ENCODE measurements at regions not wholly inside any gene's neighbourhood (a gene's known extent, or its start where the extent isn't known, plus 50 kb on each side); places are given as distances from the start of the nearest gene placed in this dataset.

DNA sequence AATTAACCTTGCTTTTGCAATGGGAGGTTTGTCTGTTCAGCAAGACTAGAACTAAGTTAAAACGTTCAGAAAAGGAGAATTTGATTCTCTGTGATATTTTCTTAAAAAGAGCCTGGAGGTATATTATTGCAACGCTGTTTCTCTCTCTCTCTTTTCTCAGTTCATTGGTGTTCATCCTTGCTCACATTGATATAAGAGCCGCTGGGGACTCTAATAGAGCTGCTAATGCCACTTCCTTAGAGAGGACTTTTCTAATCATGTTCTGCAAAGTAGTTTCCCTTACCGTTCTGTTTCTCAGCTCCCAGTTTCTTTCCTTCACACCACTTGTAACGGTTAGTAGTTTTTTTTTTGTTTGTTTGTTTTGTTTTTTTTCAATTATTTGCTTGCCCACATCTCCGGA lies 203.8 kb downstream of the RWDD3 start:
- H3K4me3 ChIP-seq (ENCODE audit: low read depth, low read length): no peak overlapping the region
- TF ChIP-seq, protein P1, sequence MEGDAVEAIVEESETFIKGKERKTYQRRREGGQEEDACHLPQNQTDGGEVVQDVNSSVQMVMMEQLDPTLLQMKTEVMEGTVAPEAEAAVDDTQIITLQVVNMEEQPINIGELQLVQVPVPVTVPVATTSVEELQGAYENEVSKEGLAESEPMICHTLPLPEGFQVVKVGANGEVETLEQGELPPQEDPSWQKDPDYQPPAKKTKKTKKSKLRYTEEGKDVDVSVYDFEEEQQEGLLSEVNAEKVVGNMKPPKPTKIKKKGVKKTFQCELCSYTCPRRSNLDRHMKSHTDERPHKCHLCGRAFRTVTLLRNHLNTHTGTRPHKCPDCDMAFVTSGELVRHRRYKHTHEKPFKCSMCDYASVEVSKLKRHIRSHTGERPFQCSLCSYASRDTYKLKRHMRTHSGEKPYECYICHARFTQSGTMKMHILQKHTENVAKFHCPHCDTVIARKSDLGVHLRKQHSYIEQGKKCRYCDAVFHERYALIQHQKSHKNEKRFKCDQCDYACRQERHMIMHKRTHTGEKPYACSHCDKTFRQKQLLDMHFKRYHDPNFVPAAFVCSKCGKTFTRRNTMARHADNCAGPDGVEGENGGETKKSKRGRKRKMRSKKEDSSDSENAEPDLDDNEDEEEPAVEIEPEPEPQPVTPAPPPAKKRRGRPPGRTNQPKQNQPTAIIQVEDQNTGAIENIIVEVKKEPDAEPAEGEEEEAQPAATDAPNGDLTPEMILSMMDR (IDR thresholded peaks at IDR 0.05; ENCODE audit: borderline replicate concordance, insufficient read depth, low read depth, low read length): no peak

DNA sequence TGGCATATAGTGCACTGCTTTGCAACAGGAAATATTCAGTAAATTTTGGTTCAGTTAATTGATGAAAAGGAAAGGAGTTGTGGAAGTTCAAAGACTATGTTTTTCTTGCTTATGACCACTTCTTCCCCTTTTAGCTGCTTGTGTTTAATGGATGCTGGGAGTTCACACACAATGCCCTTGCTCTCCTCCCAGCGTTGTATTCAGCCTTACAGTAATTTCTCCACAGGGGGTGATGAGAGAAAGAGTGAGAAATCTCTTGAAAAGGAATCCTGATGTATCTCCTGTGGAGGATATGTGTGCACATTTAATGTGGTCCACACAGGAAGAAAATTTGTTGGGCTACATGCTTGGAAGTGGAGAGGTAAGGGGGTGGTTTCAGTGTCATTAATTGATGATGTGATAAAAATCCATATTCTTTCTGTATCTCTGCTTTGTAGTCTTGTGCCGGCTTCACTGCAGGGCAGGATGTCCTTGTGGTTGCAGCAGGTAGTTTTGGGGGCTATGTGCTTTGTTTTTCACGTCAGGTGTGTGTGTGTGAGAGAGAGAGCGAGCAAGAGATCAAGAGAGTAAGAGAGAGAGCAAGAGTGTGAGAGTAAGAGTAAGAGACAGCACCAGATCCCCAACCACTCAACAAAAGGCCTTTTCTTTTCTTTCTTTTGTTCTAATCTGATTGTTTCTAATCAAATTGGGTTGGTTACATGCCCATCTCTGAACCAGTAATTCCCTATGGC lies 204.4 kb downstream of the RWDD3 start:
- H3K4me3 ChIP-seq (ENCODE audit: low read depth, low read length): no peak overlapping the region
- TF ChIP-seq, protein P1 (IDR thresholded peaks at IDR 0.05; ENCODE audit: borderline replicate concordance, insufficient read depth, low read depth, low read length): no peak

DNA sequence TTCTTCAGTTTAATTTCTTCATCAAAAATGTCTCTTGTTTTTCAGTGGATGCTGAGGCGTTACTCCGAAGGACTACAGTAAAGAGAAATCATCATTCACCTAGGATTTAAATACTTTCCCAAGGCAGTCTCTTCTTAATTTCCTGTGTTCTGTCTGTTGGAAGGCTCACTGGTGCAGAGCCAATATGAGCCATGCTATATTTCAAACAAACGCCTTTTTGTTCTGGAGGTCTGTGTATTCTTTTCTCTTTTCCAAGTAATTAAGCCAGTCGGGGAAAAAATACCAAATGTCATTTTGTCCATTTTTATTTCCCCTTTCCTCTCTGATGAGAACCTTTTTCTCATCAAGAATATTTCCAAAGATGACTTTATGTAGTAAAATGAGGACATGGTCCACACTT lies 206.5 kb downstream of the RWDD3 start:
- H3K4me3 ChIP-seq (ENCODE audit: low read depth, low read length): no peak overlapping the region
- TF ChIP-seq, protein P1 (IDR thresholded peaks at IDR 0.05; ENCODE audit: borderline replicate concordance, insufficient read depth, low read depth, low read length): no peak

DNA sequence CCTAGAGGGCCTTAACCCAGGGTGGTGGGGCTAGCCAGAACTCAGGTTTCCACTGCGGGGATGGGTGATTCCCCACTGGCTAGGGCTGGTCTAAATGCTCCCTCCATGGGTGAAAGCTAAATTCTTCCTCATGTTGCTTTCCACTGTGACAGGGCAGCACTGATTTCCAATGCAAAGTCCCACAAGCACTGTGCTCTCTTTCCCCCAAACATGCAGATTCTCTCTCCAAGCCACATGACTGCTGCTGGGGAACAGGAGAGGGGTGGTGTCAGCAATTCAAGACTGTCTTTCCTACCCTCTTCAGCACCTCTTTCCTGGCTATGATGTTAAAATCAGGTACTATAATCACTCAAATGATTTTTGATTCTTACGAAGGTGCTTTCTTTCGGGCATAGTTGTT lies 215.5 kb downstream of the RWDD3 start:
- no peak overlapping the region for H3K4me3 ChIP-seq (ENCODE audit: low read depth, low read length)
- TF ChIP-seq, protein P1 (IDR thresholded peaks at IDR 0.05; ENCODE audit: borderline replicate concordance, insufficient read depth, low read depth, low read length): no peak

DNA sequence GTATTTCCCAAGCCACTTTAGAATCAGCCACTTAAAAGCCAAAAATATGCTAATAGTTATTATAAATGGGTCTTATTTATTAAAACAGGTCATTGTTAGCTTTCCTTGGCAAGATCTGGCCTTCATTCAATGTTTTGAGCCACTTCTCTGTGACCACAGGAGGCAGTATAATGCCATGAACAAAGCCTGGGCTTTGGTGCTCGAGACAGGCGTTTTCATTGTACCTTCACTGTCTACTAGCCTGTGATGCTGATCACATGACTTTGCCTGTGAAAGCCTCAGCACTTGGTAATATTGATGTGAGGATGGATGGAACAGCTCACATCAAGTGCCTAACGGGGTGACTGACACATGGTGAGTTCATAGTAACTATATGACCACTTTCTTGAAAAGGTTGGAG lies 217.0 kb downstream of the RWDD3 start:
- TF ChIP-seq, protein P1 (IDR thresholded peaks at IDR 0.05; ENCODE audit: borderline replicate concordance, insufficient read depth, low read depth, low read length): 0 out of 2 replicates have a peak, but pooled peaks have one; percentile 7
- no peak overlapping the region for H3K4me3 ChIP-seq (ENCODE audit: low read depth, low read length)

DNA sequence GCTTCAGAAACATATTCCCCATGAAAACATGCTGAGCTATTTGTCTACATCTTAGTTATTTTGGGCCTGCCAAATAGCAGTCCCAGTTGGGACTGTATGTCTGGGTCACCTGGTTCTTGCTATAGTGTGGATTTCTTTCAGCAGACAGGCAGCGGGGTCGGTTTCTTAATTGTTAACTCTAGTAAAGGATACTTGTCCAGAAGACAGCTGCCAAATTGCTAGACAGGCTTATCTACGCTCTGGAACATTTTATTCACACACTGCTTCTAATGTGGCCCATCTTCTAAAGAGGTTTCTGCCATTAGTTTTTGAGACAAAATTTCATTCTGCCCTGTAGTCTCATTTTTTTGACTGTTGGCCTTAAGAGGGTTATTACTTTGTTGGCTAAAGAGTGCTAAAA lies 217.9 kb downstream of the RWDD3 start:
- no peak overlapping the region for H3K4me3 ChIP-seq (ENCODE audit: low read depth, low read length)
- TF ChIP-seq, protein P1 (IDR thresholded peaks at IDR 0.05; ENCODE audit: borderline replicate concordance, insufficient read depth, low read depth, low read length): no peak

DNA sequence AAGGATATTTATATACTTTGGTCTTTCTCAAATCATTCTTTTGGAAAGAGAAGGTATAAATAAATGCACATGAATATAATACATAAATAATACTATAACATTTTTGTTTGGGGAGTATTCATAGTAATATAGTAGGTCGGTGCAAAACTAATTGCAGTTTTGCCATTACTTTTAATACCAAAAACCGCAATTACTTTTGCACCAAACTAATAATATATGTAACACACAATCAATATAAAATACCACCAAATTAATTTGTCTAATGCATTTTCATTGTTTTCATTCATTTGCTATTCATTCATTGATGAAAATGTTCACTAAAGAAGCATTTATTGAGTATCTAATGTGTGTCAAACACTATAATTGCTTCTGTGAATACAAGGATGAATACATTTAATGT lies 219.0 kb downstream of the RWDD3 start:
- no peak overlapping the region for H3K4me3 ChIP-seq (ENCODE audit: low read depth, low read length)
- TF ChIP-seq, protein P1 (IDR thresholded peaks at IDR 0.05; ENCODE audit: borderline replicate concordance, insufficient read depth, low read depth, low read length): no peak
